GM19193 (cell line): ENCODE measurements at regions not wholly inside any gene's neighbourhood (a gene's known extent, or its start where the extent isn't known, plus 50 kb on each side); places are given as distances from the start of the nearest gene placed in this dataset.

Experiments
- POLR2A ChIP-seq: IDR thresholded peaks from 4 replicates; pipeline ENCODE4 v1.6.1; 2011; ENCODE audit not compliant: insufficient read depth, insufficient read length; ENCODE audit errors: extremely low read depth

DNA sequence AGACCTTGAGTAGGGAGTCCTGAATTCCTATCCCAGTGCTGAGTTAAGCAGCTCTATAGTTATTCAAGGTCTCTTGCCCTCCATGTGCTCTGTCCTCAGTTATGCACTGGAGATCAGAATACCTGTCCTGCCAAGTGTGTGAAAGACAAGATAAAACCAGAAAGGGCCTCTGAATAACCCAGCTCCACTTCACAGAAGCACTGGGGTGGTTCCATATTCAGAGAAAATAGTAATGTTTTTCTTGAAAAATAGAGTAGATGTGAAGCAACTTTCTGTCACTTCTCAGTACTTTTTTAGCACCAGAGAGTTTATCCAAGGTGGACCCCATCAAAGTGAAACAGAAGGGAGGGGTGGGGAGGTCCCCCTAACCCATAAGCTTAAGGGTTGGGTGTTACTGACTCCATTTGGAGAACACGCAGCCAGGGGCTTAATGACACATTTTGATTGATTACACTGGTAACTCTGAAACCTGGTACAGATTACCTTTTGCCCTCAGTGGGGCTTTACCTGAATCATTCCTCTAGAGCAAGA lies 509.8 kb upstream of the JARID2 start:
- TF ChIP-seq POLR2A = no peak

DNA sequence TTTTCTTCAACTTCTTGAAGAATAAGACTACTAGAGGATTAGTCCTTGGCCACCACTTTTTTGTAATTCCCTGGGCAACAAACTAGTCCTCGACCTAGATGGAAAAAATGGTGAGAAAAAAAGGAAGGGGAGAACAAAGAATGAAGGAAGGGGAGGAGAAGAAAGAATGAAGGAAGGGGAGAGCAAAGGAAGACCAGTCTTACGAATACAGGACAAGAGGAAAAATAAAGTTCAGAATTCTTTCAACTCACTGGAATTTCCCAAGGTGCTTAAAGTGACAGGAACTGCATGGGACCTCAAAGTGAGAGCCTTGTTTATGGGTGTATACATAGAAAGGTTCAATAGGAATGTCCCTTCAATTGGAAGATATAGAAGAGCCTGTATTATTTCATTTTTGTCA lies 509.3 kb upstream of the JARID2 start:
- TF ChIP-seq POLR2A = no peak

DNA sequence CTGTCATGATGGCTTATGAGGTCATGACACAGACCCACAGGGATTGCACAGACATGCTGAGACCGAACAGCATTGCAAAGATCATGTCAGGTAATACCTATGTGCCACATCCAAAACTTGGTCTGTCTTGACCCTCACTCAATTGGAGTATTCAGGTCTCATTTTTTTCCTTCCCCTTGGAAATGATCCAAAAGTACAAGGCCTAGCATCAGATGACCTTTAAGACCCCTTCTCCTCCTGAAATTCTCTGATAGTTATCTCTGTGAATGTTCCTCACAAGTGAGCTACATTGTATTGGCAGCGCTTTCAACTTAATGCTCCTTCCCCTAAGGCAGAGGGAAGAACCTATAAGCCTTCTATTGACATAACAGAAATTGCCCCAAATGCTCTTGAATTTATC lies 507.4 kb upstream of the JARID2 start:
- TF ChIP-seq POLR2A = no peak

- no peak for TF ChIP-seq POLR2A
Measured at GRCh38 chr6:14738933-14739332, 506.9 kb upstream of the JARID2 start.

DNA sequence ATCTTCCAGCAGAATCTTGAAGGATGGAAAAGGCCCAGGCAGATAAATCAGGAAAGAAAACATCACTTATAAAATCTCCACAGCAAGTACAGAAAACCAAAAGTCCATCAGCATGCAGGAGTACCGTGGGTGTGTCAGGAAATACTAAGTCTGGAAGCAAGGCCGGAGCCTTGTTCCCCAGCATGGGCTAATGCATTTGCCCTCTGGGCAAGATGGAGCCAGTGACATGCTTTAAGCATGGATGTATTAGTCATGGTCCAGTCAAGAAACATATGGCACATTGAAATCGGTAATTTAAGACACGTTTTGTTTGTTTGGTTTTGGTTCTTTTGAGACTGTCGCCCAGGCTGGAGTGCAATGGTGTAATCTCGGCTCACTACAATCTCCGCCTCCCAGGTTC lies 506.0 kb upstream of the JARID2 start:
- TF ChIP-seq POLR2A = no peak

GRCh38 chr6:14742171-14742570 lies 503.7 kb upstream of the JARID2 start:
- no peak for TF ChIP-seq POLR2A

GRCh38 chr6:14742680-14743079 lies 503.2 kb upstream of the JARID2 start:
- no peak for TF ChIP-seq POLR2A

- no peak for TF ChIP-seq POLR2A
Measured at GRCh38 chr6:14743144-14743473, 502.8 kb upstream of the JARID2 start.

DNA sequence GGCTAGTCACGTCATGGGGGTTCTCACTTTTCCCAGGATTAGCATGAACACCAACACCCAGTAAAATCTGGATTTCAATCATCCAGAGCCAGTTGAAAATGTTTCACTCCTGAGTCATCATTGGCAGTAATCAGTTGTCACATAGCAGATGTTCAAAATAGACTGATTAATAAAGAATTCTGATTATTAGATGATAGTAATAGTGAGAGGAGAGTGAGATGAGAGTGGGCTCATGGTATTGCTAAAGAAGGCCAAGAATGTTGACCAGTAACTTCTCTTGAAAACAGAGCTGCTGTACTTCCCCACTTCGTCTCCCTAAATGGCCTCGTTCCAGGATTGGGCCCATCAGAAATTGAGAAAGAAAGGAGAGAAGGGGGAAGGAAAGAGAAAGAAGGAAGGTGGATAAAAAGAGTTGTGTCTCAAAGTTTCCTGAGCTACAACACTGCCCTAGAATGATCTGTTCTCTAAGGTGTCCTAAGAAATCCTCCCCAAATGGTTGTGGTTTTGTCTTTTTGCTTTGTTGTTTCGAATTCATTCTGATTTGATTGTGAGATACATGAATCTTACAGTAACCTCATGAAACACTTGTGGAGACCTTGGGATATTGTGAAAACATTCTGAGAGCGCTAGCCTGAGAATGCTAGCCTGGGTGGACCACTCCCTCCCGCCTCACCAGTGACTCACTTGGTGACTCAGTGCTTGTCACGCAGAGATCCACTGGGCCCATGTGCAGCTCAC lies 502.2 kb upstream of the JARID2 start:
- no peak for TF ChIP-seq POLR2A

GRCh38 chr6:14744212-14744556 lies 501.7 kb upstream of the JARID2 start:
- no peak for TF ChIP-seq POLR2A

DNA sequence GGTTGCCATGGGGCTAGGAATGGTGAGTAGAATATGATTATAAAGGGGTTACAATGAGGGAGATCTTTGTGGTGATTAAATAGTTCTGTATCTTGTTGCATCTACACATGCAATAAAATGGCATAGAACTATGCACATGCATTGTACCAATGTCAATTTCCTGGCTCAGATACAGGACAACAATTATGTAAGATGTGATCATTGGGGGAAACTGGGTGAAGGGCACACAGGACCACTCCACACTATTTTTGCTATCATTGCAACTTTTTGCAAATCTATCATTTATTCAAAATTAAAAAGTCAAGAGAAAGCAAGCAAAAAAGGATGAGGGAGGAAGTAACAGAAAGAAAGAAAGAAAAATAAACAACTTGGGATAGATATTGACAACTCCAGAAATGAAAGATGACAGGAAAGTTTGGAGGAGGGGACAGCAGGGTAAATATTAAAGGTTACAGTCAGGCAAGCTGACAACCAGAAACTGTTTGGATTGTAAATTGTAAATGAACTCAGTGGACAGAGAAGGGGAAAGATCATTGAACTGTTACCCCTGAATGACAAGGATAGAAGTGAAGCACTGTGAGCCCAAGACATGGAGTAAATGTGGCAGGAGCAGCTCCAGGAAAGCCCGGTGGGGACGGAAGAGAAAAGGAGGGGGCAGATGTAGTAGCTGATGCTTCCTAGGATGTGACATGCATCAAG lies 499.6 kb upstream of the JARID2 start:
- no peak for TF ChIP-seq POLR2A

GRCh38 chr6:14747881-14748520 lies 497.9 kb upstream of the JARID2 start:
- TF ChIP-seq POLR2A = no peak

GRCh38 chr6:14748679-14749078 lies 497.2 kb upstream of the JARID2 start:
- TF ChIP-seq POLR2A = no peak

DNA sequence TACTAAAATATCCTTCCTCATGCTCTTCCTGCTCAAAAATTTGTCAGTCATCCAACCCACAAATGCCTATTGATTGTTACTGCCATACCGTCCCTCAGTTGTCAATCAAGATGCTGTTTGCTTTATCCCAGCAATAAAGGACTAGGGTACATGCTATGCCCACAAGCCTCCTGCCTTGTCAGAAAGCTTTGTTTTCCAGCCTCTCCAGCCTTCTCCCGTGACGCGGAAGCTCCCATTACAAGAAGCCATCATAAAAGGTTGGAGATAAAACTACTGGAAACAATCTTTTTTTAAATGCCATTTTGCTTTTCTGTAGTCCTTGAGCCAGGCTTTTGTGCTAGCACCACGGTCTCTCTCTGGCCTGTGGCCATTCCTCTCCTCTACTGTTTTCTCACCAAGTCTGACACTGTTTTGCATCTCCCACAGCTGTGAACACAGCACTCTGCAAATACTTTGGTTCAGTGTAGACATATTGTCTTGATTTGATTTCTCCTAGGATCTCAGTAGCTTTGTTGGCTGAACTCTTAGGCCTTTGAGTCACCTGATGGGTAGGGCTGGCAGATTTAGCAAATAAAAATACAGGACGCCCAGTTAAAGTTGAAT lies 495.7 kb upstream of the JARID2 start:
- TF ChIP-seq POLR2A = no peak

DNA sequence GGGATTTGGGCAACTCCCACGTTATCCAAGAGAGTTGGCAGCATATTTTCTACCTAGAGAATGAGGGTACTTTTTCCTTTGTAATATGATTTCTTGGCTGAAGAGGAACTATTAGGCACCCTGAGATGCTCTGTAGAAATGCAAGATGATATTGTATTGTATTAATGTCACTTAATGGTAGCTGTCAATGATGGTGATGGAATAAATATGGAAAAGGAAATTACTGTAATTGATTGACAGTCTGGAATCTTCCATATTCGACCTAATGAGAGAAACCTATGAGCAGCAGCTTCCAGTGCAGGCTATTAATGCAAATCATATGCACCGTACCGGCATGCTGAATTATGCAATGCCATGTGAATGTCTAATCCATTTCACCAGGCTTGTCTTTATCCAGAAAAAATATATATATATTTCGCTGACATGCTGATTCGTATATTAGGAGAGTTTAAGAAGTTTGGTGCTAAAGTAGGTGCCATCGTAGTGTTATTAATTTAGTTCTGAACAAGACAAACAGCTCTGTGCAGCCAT lies 494.2 kb upstream of the JARID2 start:
- no peak for TF ChIP-seq POLR2A
